OCI-LY7 (cell line): ENCODE measurements at regions not wholly inside any gene's neighbourhood (a gene's known extent, or its start where the extent isn't known, plus 50 kb on each side); places are given as distances from the start of the nearest gene placed in this dataset.

ENCODE experiments used
- BruUV-seq: library from RNA; stranded (reverse); fragments of 400-500 nt; replicated peaks from 2 replicates; lab custom pipeline; 2021; lab: Mats Ljungman, UMichigan
- CTCF ChIA-PET: fragments of 300-600 bp; sonication (Branson Sonifier 250); formaldehyde crosslinking; loops from one replicate; lab custom pipeline; 2022; ENCODE audit warnings: antibody characterized with exemption; ENCODE audit not compliant: unreplicated experiment; lab: Charles Lee
- POLR2A ChIA-PET: fragments of 300-600 bp; sonication (Branson Sonifier 250); formaldehyde crosslinking; loops from one replicate; lab custom pipeline; 2022; ENCODE audit warnings: antibody characterized with exemption; lab: Charles Lee
- DNase-seq: peaks from one replicate; pipeline ENCODE4 v3.0.0-alpha.2; 2015; ENCODE audit warnings: low spot score
- H2AFZ ChIP-seq: fragments of 200-600 bp; sonication (generic), shearing (Covaris generic); 2 replicates; pipeline ENCODE4 v1.6.1; 2014; ENCODE audit warnings: mild to moderate bottlenecking, antibody characterized with exemption, low read length, moderate library complexity
- H3K27ac ChIP-seq: fragments of 200-600 bp; sonication (generic); 2 replicates; pipeline ENCODE4 v1.5.1; 2014; ENCODE audit warnings: mixed run types, low read depth, mild to moderate bottlenecking, moderate library complexity, low read length, inconsistent platforms; ENCODE audit not compliant: poor library complexity, severe bottlenecking
- H3K36me3 ChIP-seq: fragments of 200-600 bp; sonication (generic); 2 replicates; pipeline ENCODE4 v1.6.1; 2014; ENCODE audit warnings: mild to moderate bottlenecking, antibody characterized with exemption, low read length, moderate library complexity, mixed read lengths; ENCODE audit not compliant: insufficient read depth
- H3K4me1 ChIP-seq: fragments of 200-600 bp; sonication (generic); 2 replicates; pipeline ENCODE4 v1.5.1; 2014; ENCODE audit warnings: mild to moderate bottlenecking, low read length; ENCODE audit not compliant: insufficient read depth, poor library complexity, severe bottlenecking
- H3K4me2 ChIP-seq: fragments of 200-600 bp; sonication (generic); 2 replicates; pipeline ENCODE4 v1.6.1; 2014; ENCODE audit warnings: mild to moderate bottlenecking, low read length
- H3K4me3 ChIP-seq: fragments of 200-600 bp; sonication (generic); 2 replicates; pipeline ENCODE4 v1.5.1; 2014; ENCODE audit warnings: mild to moderate bottlenecking, low read depth, low read length; ENCODE audit not compliant: poor library complexity, severe bottlenecking
- H3K79me2 ChIP-seq: fragments of 200-600 bp; sonication (generic); 2 replicates; pipeline ENCODE4 v1.6.1; 2016; ENCODE audit warnings: low read depth, mild to moderate bottlenecking, low read length, moderate library complexity, mixed read lengths; ENCODE audit not compliant: insufficient read depth
- H3K9me2 ChIP-seq: fragments of 200-600 bp; sonication (generic); 2 replicates; pipeline ENCODE4 v1.6.1; 2016; ENCODE audit warnings: mild to moderate bottlenecking, low read length, mixed read lengths; ENCODE audit not compliant: insufficient read depth
- H3K9me3 ChIP-seq: fragments of 200-600 bp; sonication (generic); 2 replicates; pipeline ENCODE4 v1.6.1; 2014; ENCODE audit warnings: mild to moderate bottlenecking, mixed run types, low read length, mixed read lengths
- H4K20me1 ChIP-seq: fragments of 200-600 bp; sonication (generic); 2 replicates; pipeline ENCODE4 v1.6.1; 2014; ENCODE audit warnings: mild to moderate bottlenecking, antibody characterized with exemption, low read length, moderate library complexity, mixed read lengths; ENCODE audit not compliant: insufficient read depth
- CTCF ChIP-seq: fragments of 200-600 bp; sonication (generic); conservative IDR thresholded peaks from 2 replicates; pipeline ENCODE4 v1.5.1; 2014; ENCODE audit warnings: mild to moderate bottlenecking, antibody characterized with exemption, low read length, moderate library complexity, mixed read lengths
- EZH2phosphoT487 ChIP-seq: fragments of 200-600 bp; sonication (generic); IDR thresholded peaks from 2 replicates; pipeline ENCODE4 v1.6.1; 2018; ENCODE audit warnings: low read depth, borderline replicate concordance, mild to moderate bottlenecking, mixed run types, antibody characterized with exemption, low read length, moderate library complexity, mixed read lengths
- intact Hi-C: fragments of 100-400 bp; cut with micrococcal nuclease; formaldehyde crosslinking; loops from one replicate; pipeline ENCODE4 v1.10.0; 2022; ENCODE audit not compliant: unreplicated experiment

GRCh38 chr2:21280793-21281192 lies 157.0 kb downstream of the TDRD15 start:
- ChIA-PET POLR2A (interaction anchor here (0.5 to 1.2 kb wide), 4 partner anchors 12 to 97 kb away, joined by 3 to 4 read pairs (median 4); no protein-coding TSS in a partner anchor), CTCF (no interaction called here)
- H3K4me3 ChIP-seq = no peak overlapping the region
- H3K9me2 ChIP-seq = no peaks in the 10 kb centered on the region
- H4K20me1 ChIP-seq = no peaks in the 10 kb centered on the region
- H2AFZ ChIP-seq = no peak overlapping the region
- H3K27ac ChIP-seq = no peak overlapping the region
- H3K9me3 ChIP-seq = no peaks in the 10 kb centered on the region
- no peaks in the 10 kb centered on the region for H3K79me2 ChIP-seq
- H3K36me3 ChIP-seq = no peaks in the 10 kb centered on the region
- TF ChIP-seq EZH2phosphoT487 (no peak), CTCF (no peak)
- no peak for DNase-seq
- no peak overlapping the region for H3K4me2 ChIP-seq
- no TSS peak for BruUV-seq
- intact Hi-C loops = no loop called here
- no peaks in the 10 kb centered on the region for H3K4me1 ChIP-seq

GRCh38 chr2:21281384-21281783 lies 157.6 kb downstream of the TDRD15 start:
- intact Hi-C loops = no loop called here
- H3K4me3 ChIP-seq = no peak overlapping the region
- H3K9me2 ChIP-seq = no peaks in the 10 kb centered on the region
- H3K4me1 ChIP-seq = no peaks in the 10 kb centered on the region
- H4K20me1 ChIP-seq = no peaks in the 10 kb centered on the region
- no TSS peak for BruUV-seq
- no peak for DNase-seq
- no peaks in the 10 kb centered on the region for H3K9me3 ChIP-seq
- H2AFZ ChIP-seq = no peak overlapping the region
- POLR2A ChIA-PET = no interaction called here
- no peaks in the 10 kb centered on the region for H3K79me2 ChIP-seq
- CTCF ChIA-PET = no interaction called here
- H3K4me2 ChIP-seq = no peak overlapping the region
- TF ChIP-seq CTCF (no peak), EZH2phosphoT487 (no peak)
- H3K36me3 ChIP-seq = no peaks in the 10 kb centered on the region
- no peak overlapping the region for H3K27ac ChIP-seq

GRCh38 chr2:21281791-21282514 lies 158.2 kb downstream of the TDRD15 start:
- Histone ChIP-seq H3K4me1 (no peaks in the 10 kb centered on the region), H4K20me1 (no peaks in the 10 kb centered on the region), H3K4me3 (no peak overlapping the region), H3K79me2 (no peaks in the 10 kb centered on the region), H3K9me3 (no peaks in the 10 kb centered on the region), H3K36me3 (no peaks in the 10 kb centered on the region), H3K4me2 (no peak overlapping the region), H3K9me2 (no peaks in the 10 kb centered on the region), H3K27ac (no peak overlapping the region), H2AFZ (no peak overlapping the region)
- TF ChIP-seq EZH2phosphoT487 (no peak), CTCF (no peak)
- POLR2A ChIA-PET = no interaction called here
- DNase-seq = no peak
- CTCF ChIA-PET = no interaction called here
- BruUV-seq = no TSS peak
- intact Hi-C loops = no loop called here
